Forelimb muscle (tissue), 1 donor: ENCODE measurements at regions not wholly inside any gene's neighbourhood (a gene's known extent, or its start where the extent isn't known, plus 50 kb on each side); places are given as distances from the start of the nearest gene placed in this dataset.
A peak's percentile ranks its signal among the peaks of the same experiment; 100 is the strongest.

Experiments
- DNase-seq: peaks from one replicate; pipeline ENCODE4 v3.0.0-alpha.2; 2013; ENCODE audit warnings: low read depth

- DNase-seq: no peak
Measured at GRCh38 chr12:63090716-63091115, 60.3 kb downstream of the AVPR1A start.

- no peak for DNase-seq
Measured at GRCh38 chr12:63086149-63086915, 64.7 kb downstream of the AVPR1A start.

DNA sequence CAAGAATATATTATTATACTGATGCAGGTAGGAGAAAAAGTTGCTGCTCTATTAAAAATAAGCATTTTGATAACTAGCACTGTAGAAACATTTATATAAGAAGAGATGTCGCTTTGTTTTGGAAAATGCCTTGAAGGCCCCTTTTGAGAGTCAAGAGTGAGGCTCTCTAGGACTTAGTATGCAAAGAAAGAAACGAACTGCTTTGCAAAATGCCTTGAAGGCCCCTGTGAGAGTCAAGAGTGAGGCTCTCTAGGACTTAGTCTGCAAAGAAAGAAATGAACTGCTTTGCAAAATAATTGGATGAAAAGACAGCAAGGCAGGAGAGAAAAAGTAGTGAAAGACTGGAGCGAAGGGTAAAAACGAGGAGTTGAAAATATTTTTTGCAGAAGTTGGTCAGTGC lies 65.9 kb downstream of the AVPR1A start:
- no peak for DNase-seq

- DNase-seq: no peak
Measured at GRCh38 chr12:63084501-63084900, 66.5 kb downstream of the AVPR1A start.

DNA sequence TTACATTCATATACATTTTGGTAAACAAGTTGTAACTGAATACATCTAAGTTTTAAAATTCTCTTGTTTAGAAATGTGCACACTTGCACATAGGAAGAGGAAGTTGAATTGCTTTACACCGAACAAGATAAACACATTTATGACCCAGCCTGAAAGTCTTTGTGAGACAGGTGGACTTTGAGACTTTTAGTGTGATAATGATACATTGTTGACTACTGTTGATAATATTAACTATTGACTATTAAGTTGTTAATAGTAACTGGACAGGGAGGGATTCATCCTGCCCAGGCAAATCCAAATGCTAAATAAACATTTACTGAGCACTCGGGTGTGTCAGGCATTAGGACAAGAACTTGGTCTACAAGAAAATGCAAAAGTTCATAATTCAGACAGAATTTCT lies 68.0 kb downstream of the AVPR1A start:
- DNase-seq: no peak

- no peak for DNase-seq
Measured at GRCh38 chr12:63079791-63080502, 71.1 kb downstream of the AVPR1A start.

DNA sequence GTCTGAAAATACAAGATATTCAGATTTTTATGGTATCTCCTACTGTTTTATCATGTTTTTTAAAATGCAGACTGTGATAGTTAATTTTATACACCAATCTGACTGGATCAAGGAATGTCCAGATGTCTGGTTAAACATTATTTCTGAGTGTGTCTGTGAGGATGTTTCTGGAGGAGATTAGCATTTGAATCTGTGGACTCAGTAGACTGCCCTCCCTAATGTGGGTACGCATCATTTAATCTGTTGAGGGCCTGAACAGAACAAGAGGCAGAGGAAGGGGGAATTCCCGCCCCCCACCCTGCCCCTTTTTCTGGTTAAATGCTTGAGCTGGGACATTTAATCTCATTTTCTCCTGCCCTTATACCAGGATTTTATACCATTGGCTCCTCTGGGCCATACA lies 72.1 kb downstream of the AVPR1A start:
- DNase-seq: no peak

DNA sequence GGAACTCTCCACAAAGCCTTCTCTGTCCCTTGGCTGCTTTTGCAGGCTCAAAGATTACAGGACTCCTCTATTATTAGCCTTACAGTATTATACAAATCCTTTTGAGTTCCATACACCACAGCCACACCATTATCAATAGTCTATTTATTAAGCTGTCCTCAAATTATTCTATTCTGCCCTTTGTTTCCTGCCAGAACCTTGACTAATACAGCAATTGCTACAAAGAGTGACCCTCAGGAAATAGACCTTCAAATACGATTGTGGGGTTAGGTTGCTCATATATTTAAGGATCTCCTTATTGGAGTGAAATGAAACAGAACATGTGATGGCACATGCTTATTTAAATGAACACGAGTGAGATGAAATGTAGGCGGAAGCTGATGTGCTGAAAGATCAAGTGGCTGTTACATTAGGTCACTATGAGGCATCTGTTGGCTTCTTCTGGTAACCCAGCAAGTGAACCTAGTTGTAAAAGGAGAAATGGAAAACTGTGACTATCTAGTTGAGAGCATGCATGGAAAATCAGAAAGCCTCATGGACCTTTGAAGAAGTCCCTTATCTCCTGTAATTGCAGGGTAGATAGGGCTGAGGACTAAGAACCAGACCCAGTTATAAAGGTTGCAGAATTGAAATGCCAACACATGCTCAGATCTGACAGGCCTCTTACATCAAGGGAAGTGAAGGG lies 75.5 kb downstream of the AVPR1A start:
- DNase-seq: no peak

GRCh38 chr12:63070709-63071108 lies 80.3 kb downstream of the AVPR1A start:
- no peak for DNase-seq

- DNase-seq: no peak
Measured at GRCh38 chr12:63069860-63070617, 81.0 kb downstream of the AVPR1A start.

DNA sequence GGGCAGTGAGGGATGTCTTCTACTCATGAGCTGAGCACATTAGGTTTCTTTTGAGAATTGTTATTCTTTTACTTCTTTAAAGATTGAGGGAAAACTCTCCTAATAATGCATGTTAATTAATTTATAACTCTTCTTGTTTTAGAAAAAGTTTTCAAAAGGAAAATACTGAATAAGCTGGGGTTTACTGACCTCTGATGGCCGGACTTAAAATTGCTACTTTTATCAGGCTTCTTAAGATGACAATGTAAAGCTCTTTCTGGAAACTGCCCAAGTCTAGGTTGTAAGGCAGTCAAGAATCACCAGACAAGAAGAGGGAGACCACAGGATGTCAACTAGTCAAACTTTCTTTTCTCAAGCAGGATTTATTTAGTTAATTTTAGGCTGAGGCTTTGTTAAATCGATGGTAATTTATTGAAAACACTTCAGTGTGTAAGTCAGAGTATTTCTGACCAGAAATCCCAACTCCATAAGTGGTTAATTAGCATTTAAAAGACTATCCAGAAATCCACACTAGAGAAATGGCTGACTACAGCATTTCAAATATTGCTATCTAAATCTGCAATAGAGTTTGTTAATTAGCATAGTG lies 82.1 kb downstream of the AVPR1A start:
- DNase-seq: peak; percentile 44

DNA sequence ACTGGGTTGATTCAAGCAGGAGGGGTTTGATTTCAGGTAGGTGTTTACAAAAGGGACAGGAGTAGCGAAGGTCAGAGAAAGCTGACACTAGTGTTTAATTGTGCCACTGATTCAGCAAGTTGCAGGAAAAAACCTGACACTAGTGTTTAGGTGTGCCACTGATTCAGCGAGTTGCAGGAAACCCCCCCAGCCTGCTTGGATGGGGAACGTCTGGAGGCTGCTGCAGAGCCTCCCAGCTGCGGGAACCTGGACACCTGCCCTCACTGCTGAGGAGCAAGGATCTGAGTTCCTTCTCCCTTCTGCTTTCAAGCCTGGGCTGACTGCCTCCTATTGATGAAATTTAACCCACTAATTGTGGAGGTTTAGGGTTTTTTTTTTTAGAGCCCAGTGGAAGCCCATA lies 84.2 kb downstream of the AVPR1A start:
- DNase-seq: no peak

- no peak for DNase-seq
Measured at GRCh38 chr12:63066136-63066535, 84.9 kb downstream of the AVPR1A start.

GRCh38 chr12:63064080-63064479 lies 86.9 kb downstream of the AVPR1A start:
- no peak for DNase-seq

GRCh38 chr12:63056649-63057048 lies 94.4 kb downstream of the AVPR1A start:
- no peak for DNase-seq

GRCh38 chr12:63052696-63053095 lies 98.3 kb downstream of the AVPR1A start:
- no peak for DNase-seq

DNA sequence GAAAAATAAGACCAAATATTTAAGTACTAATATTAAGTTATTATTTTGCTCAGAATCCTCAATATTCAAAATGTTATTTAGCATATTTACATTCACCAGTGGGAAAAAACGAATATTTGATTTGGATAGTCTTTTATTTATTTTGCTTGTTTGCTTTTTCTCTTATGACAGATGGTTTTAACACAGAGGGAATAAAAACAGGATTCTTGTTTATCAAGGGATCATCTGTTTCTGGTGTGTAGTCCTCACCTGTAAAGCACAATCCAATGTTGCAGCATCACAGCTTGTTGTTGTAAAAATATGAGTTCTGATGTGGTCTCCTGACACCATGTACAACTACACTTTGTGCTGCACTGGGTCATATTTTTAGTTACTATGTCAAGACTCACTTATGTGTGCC lies 103.9 kb downstream of the AVPR1A start:
- no peak for DNase-seq

DNA sequence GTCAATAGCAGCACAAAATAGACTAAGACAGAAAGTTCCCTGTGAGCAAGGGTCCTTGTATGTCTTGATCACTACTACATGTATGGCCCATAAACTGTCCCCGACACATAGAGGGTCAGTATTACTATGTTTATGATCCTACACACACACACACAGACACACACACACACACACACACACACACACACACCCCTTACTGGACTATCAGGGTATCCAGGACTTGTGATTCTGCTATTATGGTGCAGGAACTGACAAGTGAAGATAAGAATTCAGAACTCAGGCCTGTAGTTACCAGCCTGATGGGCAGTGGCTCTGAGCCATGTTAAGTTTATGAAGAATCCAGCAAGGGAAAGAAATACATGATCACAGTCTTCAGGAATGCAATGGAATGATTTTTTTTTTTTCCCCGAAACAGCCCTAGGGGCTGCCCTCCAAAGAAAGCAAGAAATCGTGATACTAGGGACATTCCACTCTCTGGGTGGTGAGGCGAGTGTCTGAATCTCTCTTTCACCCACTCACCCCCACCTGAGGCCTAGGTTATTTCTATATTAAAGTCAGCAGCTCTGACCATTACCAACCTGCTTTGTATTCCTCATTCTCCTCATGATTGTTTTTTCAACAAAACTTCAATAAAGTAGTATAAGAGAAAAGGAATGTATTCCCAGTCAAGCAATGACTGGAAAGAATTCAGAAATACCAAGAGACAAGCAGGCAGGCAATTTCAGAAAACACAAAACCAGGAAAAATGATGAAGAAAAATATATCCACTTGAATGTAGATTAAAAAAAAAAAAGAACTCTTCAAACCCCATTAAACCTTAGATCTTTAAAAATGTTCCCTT lies 105.8 kb downstream of the AVPR1A start:
- no peak for DNase-seq

GRCh38 chr12:63042646-63043045 lies 107.7 kb upstream of the PPM1H start:
- DNase-seq: no peak

DNA sequence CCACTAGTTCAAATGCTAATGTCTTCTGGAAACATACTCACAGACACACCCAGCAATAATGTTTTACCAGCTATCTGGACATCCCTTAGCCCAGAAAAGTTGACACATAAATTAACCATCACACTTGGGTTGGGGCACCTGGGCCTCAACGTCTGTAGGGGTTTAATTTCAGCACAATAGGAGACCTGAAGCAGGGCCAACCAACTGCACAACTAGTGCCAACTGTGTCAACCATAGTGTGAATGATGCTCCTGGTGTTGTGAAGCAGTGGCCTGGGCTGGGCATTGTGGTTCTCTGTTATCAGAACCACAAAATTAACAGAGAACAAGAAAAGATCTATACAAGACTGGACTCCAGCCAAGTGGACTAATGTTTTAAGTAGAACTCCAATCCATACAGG lies 106.7 kb upstream of the PPM1H start:
- no peak for DNase-seq
